H9 (cell line): ENCODE measurements at regions not wholly inside any gene's neighbourhood (a gene's known extent, or its start where the extent isn't known, plus 50 kb on each side); places are given as distances from the start of the nearest gene placed in this dataset.

Source experiments
- DNase-seq: peaks from one replicate; pipeline ENCODE4 v3.0.0-alpha.2; 2017
- H2AFZ ChIP-seq: one replicate; pipeline ENCODE4 v1.6.1; 2013; ENCODE audit warnings: mild to moderate bottlenecking, low read length, control low read depth, moderate library complexity
- H2AK5ac ChIP-seq: 2 replicates; pipeline ENCODE4 v1.6.1; 2013; ENCODE audit warnings: low read length, control low read depth, mixed read lengths; ENCODE audit not compliant: insufficient read length
- H2BK120ac ChIP-seq: one replicate; pipeline ENCODE4 v1.6.1; 2013; ENCODE audit warnings: low read depth, mild to moderate bottlenecking, low read length, control low read depth, inconsistent platforms; ENCODE audit not compliant: poor library complexity, severe bottlenecking
- H2BK12ac ChIP-seq: 2 replicates; pipeline ENCODE4 v1.6.1; 2013; ENCODE audit warnings: low read length, control low read depth, mixed read lengths, low read depth; ENCODE audit not compliant: insufficient read length
- H2BK15ac ChIP-seq: 2 replicates; pipeline ENCODE4 v1.6.1; 2013; ENCODE audit warnings: low read depth, low read length, control low read depth
- H2BK20ac ChIP-seq: one replicate; pipeline ENCODE4 v1.6.1; 2013; ENCODE audit warnings: low read depth, mild to moderate bottlenecking, low read length, control low read depth, inconsistent platforms; ENCODE audit not compliant: poor library complexity, severe bottlenecking
- H2BK5ac ChIP-seq: 2 replicates; pipeline ENCODE4 v1.6.1; 2013; ENCODE audit warnings: low read length, control low read depth, mixed read lengths; ENCODE audit not compliant: insufficient read length
- H3K14ac ChIP-seq: 2 replicates; pipeline ENCODE4 v1.6.1; 2013; ENCODE audit warnings: low read length, control low read depth; ENCODE audit not compliant: insufficient read depth
- H3K18ac ChIP-seq: 2 replicates; pipeline ENCODE4 v1.6.1; 2013; ENCODE audit warnings: low read depth, mild to moderate bottlenecking, mixed read lengths, low read length, control low read depth; ENCODE audit not compliant: insufficient read length
- H3K23ac ChIP-seq: 2 replicates; pipeline ENCODE4 v1.6.1; 2013; ENCODE audit warnings: low read length, control low read depth, mixed read lengths, low read depth; ENCODE audit not compliant: insufficient read length
- H3K23me2 ChIP-seq: 2 replicates; pipeline ENCODE4 v1.6.1; 2013; ENCODE audit warnings: low read depth, mild to moderate bottlenecking, mixed read lengths, low read length, control low read depth; ENCODE audit not compliant: insufficient read length, poor library complexity, severe bottlenecking
- H3K27ac ChIP-seq: 2 replicates; pipeline ENCODE4 v1.5.1; 2013; ENCODE audit warnings: low read length, control low read depth, mixed read lengths, low read depth; ENCODE audit not compliant: insufficient read length
- H3K27me3 ChIP-seq: 2 replicates; pipeline ENCODE4 v1.6.1; 2013; ENCODE audit warnings: low read length, control low read depth, inconsistent platforms; ENCODE audit not compliant: insufficient read depth
- H3K4ac ChIP-seq: 2 replicates; pipeline ENCODE4 v1.6.1; 2013; ENCODE audit warnings: low read depth, mild to moderate bottlenecking, control low read depth, inconsistent platforms, low read length, moderate library complexity
- H3K4me1 ChIP-seq: 2 replicates; pipeline ENCODE4 v1.6.1; 2013; ENCODE audit warnings: low read length, control low read depth, inconsistent platforms; ENCODE audit not compliant: insufficient read depth
- H3K4me2 ChIP-seq: 2 replicates; pipeline ENCODE4 v1.6.1; 2013; ENCODE audit warnings: low read length, control low read depth, mixed read lengths; ENCODE audit not compliant: insufficient read length, insufficient read depth
- H3K56ac ChIP-seq: 2 replicates; pipeline ENCODE4 v1.6.1; 2013; ENCODE audit warnings: low read depth, mild to moderate bottlenecking, mixed read lengths, low read length, control low read depth; ENCODE audit not compliant: insufficient read length
- H3K79me1 ChIP-seq: 2 replicates; pipeline ENCODE4 v1.6.1; 2013; ENCODE audit warnings: low read depth, mild to moderate bottlenecking, moderate library complexity, low read length, control low read depth, inconsistent platforms; ENCODE audit not compliant: insufficient read depth, poor library complexity, severe bottlenecking
- H3K79me2 ChIP-seq: 2 replicates; pipeline ENCODE4 v1.6.1; 2013; ENCODE audit warnings: low read length, control low read depth, inconsistent platforms; ENCODE audit not compliant: insufficient read depth
- H3K9ac ChIP-seq: 2 replicates; pipeline ENCODE4 v1.6.1; 2013; ENCODE audit warnings: low read length, control low read depth, mixed read lengths; ENCODE audit not compliant: insufficient read length; ENCODE audit errors: extremely low read depth
- H3K9me3 ChIP-seq: one replicate; pipeline ENCODE4 v1.6.1; 2013; ENCODE audit warnings: low read depth, low read length, inconsistent platforms; ENCODE audit not compliant: control insufficient read depth
- H3T11ph ChIP-seq: one replicate; pipeline ENCODE4 v1.6.1; 2013; ENCODE audit warnings: mild to moderate bottlenecking, low read length, control low read depth, inconsistent platforms
- H4K20me1 ChIP-seq: one replicate; pipeline ENCODE4 v1.6.1; 2013; ENCODE audit not compliant: control insufficient read depth, insufficient read length, insufficient read depth
- H4K5ac ChIP-seq: 2 replicates; pipeline ENCODE4 v1.6.1; 2013; ENCODE audit warnings: low read depth, mild to moderate bottlenecking, mixed read lengths, low read length, control low read depth; ENCODE audit not compliant: insufficient read length
- H4K8ac ChIP-seq: replicated peaks from 2 replicates; pipeline ENCODE4 v1.6.1; 2013; ENCODE audit warnings: low read length, control low read depth, mixed read lengths, low read depth; ENCODE audit not compliant: insufficient read length
- H4K91ac ChIP-seq: 2 replicates; pipeline ENCODE4 v1.6.1; 2013; ENCODE audit warnings: low read depth, mild to moderate bottlenecking, moderate library complexity, mixed read lengths, low read length, control low read depth; ENCODE audit not compliant: insufficient read length
- H3K27ac Mint-ChIP-seq, 3 experiments: 2 replicates in 2 of 3; 3 replicates in 1 of 3; pipeline ENCODE4 v1.8.0; 2020 to 2021; ENCODE audit warnings: mixed read lengths in 3 of 3, mild to moderate bottlenecking in 1 of 3, moderate library complexity in 1 of 3
- H3K27me3 Mint-ChIP-seq: 2 replicates; pipeline ENCODE4 v1.8.0; 2021; ENCODE audit warnings: low read depth, mild to moderate bottlenecking, moderate library complexity, mixed read lengths
- H3K36me3 Mint-ChIP-seq, 3 experiments: 2 replicates in 2 of 3; 3 replicates in 1 of 3; pipeline ENCODE4 v1.8.0; 2020 to 2021; ENCODE audit warnings: low read depth in 3 of 3, mixed read lengths in 3 of 3; ENCODE audit not compliant: insufficient read depth in 1 of 3
- H3K4me1 Mint-ChIP-seq, 2 experiments: 2 replicates each; pipeline ENCODE4 v1.8.0; 2020; ENCODE audit warnings: mixed read lengths in 2 of 2
- H3K4me3 Mint-ChIP-seq, 2 experiments: 2 replicates in 1 of 2; 3 replicates in 1 of 2; pipeline ENCODE4 v1.8.0; 2020 to 2021; ENCODE audit warnings: mild to moderate bottlenecking in 2 of 2, mixed read lengths in 2 of 2, moderate library complexity in 1 of 2
- H3K9me3 Mint-ChIP-seq, 2 experiments: 2 replicates in 1 of 2; 3 replicates in 1 of 2; pipeline ENCODE4 v1.8.0; 2020; ENCODE audit warnings: mild to moderate bottlenecking in 2 of 2, mixed read lengths in 2 of 2, moderate library complexity in 1 of 2
- CTCF ChIP-seq: fragments of 200-600 bp; sonication (generic); conservative IDR thresholded peaks from 3 replicates; pipeline ENCODE4 v1.8.0; 2021; ENCODE audit warnings: antibody characterized with exemption, mild to moderate bottlenecking
- WGBS: extraction: QIAGEN DNeasy Blood & Tissue Kit; methylation state at CpG from one replicate; pipeline ENCODE4 v1.1.7; 2013; ENCODE audit warnings: missing lambda C conversion rate, low lambda C conversion rate, mixed read lengths; ENCODE audit not compliant: insufficient read length; ENCODE audit errors: extremely low coverage; 5-methylcytosine and 5-hydroxymethylcytosine counted together

DNA sequence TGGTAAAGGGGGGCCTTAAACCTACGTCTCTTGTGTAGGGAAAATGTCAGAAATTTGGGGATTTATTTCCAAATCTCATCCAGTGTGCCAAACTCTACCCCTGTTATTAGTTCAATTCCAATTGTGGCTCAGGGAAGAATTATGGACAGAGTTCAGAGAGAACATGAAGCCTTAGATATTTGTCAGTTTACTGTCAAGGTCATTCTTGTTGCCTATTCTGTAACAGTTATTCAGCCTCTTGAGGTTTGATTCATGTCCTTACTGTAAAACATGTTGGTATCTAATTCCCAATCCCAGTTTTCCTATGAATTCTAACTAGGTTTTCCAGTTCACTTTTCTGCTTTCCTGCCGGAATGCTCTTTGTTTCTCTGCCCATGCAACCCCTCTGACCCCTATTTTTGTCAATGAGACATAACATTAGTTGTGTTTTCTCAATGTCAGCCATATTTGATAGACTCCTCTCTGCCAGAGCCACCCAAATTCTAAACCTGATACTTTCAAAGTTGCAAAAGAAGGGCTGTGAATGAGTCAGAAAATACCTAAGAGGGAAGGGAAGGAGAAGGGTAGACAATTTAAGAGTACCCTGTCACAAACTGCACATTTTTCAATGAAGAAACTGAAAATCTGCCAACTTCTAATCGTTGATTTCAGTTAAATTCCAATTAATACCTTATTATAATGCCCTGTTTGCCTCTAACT, 52.4 kb downstream of the ATOSA start:
- H4K91ac ChIP-seq = no peak overlapping the region

More for the DNA sequence above, 52.4 kb downstream of the ATOSA start:
- Histone ChIP-seq H3K23me2 (no peaks in the 10 kb centered on the region), H2AFZ (no peak overlapping the region), H3K27ac (no peak overlapping the region), H3T11ph (no peak overlapping the region), H3K56ac (no peak overlapping the region), H2BK20ac (no peak overlapping the region), H3K79me2 (no peaks in the 10 kb centered on the region), H3K23ac (no peak overlapping the region), H2AK5ac (no peak overlapping the region), H2BK5ac (no peak overlapping the region), H2BK12ac (no peak overlapping the region), H4K8ac (no peak overlapping the region), H2BK15ac (no peak overlapping the region), H3K79me1 (no peaks in the 10 kb centered on the region), H4K20me1 (no peaks in the 10 kb centered on the region), H3K4me1 (no peaks in the 10 kb centered on the region), H3K4me2 (no peak overlapping the region), H3K9me3 (no peaks in the 10 kb centered on the region), H4K5ac (no peak overlapping the region), H3K4ac (no peak overlapping the region), H3K27me3 (no peaks in the 10 kb centered on the region), H2BK120ac (no peak overlapping the region), H3K14ac (no peak overlapping the region), H3K9ac (no peak overlapping the region), H3K18ac (no peak overlapping the region)
- Mint-ChIP-seq H3K4me3 (no peak overlapping the region), H3K36me3 (no peaks in the 10 kb centered on the region), H3K27me3 (no peaks in the 10 kb centered on the region), H3K9me3 (no peaks in the 10 kb centered on the region), H3K4me1 (peaks cover 5% of the 10 kb centered on the region in 2 experiments), H3K27ac (no peak overlapping the region)
- no CpG with 5 or more reads among the region's 3 CpGs for WGBS
- DNase-seq = no peak
- no peak for TF ChIP-seq CTCF
